Hindlimb muscle (tissue), 1 donor: ENCODE measurements at regions not wholly inside any gene's neighbourhood (a gene's known extent, or its start where the extent isn't known, plus 50 kb on each side); places are given as distances from the start of the nearest gene placed in this dataset.

ENCODE experiments used
- DNase-seq: peaks from one replicate; pipeline ENCODE4 v3.0.0-alpha.2; 2013

DNA sequence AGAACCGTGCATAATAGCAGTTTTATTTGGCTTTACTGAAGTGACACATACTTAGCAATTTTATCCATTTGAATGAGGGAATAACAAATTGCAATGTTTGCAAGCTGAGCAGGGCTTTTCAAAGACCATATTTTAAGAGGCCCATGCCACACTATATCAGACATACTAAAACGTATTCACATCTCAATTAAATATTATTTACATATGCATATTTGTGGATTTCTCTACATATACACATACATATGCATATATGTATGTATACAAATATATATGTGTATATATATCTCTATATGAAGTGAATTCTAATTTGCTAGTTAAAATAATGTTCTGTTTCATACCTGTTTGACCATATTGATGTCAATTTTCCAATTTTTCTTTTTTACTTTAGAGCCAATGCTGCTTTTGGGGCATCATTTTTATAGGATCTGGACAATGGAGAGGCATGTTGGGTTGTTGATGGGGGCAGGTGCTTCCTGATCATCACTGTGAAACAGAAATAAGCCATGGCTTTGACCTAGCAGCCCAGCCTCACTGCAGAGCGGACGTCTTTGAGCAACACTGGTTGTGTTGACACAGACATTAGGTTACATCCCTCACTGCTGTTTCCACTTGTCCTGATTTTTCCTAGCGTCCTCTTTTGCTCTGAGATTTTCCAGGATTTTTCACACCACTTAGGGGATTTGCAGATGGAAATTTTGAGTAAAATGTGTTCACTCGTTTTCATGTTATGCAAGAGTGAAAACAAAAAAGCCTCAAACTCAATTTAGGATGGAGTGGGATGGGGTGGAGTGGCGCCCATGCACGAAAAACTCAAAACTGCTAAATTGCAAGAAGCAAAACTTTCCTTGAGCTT lies 56.9 kb downstream of the RDH14 start:
- no peak for DNase-seq

- DNase-seq = no peak
Measured at GRCh38 chr2:18502142-18502541, 58.3 kb downstream of the RDH14 start.

- no peak for DNase-seq
Measured at GRCh38 chr2:18501729-18502128, 58.7 kb downstream of the RDH14 start.

GRCh38 chr2:18501156-18501555 lies 59.3 kb downstream of the RDH14 start:
- DNase-seq = no peak

GRCh38 chr2:18500333-18500732 lies 60.1 kb downstream of the RDH14 start:
- no peak for DNase-seq

DNA sequence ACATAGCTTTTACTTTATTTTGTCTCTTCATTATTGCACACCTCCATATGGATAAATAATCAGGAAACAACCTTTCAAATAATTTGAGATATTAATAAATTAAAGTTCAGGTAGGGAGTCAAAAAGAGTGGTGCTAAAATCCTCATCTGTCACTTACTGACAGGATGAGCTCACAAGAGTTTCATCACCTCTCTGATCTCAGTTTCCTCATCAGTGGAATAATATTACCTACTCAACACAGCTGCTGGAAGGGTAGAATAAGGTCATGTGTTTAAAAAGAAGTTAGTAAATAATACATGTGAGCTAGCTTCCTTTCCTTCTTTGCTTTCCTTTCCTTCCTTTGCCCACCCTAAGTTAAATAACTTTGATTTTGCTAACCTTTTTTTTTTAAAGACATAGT lies 61.9 kb downstream of the RDH14 start:
- no peak for DNase-seq

- no peak for DNase-seq
Measured at GRCh38 chr2:18496516-18496915, 63.9 kb downstream of the RDH14 start.

- no peak for DNase-seq
Measured at GRCh38 chr2:18495058-18495457, 65.4 kb downstream of the RDH14 start.

GRCh38 chr2:18492721-18493120 lies 67.7 kb downstream of the RDH14 start:
- DNase-seq = no peak

GRCh38 chr2:18491577-18491976 lies 68.9 kb downstream of the RDH14 start:
- DNase-seq = no peak

DNA sequence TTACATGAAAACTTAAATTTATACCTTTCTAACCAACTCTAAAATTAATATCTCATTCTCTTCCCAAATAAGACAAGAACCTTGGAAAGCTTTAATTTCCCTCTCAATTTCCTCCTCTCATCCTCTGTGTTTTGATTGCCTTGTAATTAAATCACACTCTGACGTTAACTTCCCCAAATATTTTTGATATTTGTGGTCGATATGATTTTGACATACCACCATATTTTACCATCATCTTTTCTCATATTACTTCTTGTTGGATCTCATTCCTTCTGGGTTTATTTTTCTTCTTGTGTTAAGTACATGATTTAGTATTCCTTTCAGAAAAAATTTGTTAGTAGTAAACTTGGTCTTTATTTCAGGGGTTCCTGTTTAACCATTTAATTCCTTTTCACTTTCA lies 69.6 kb downstream of the RDH14 start:
- DNase-seq = no peak

- no peak for DNase-seq
Measured at GRCh38 chr2:18487106-18487913, 73.1 kb downstream of the RDH14 start.

GRCh38 chr2:18484625-18485024 lies 75.8 kb downstream of the RDH14 start:
- DNase-seq = no peak

- no peak for DNase-seq
Measured at GRCh38 chr2:18483896-18484295, 76.6 kb downstream of the RDH14 start.

DNA sequence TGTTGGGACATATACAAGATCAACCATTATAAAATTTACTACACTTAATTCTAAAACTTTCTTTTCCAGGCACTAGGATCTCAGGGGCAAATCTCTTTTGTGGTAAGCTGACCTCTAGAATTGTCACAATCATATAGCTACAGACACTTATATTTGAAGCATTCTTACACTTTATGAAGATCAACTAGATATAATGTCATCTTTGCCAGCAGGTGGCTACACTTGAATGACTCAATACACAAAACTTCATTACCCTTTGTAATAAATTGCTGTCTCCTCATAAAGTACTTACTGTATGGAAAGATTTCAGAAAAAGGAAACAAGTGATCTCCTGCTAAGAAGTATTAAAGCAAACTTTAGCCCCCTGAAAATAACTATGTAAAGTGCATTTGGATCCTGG lies 77.8 kb downstream of the RDH14 start:
- DNase-seq = no peak

- no peak for DNase-seq
Measured at GRCh38 chr2:18479947-18480369, 80.5 kb downstream of the RDH14 start.

DNA sequence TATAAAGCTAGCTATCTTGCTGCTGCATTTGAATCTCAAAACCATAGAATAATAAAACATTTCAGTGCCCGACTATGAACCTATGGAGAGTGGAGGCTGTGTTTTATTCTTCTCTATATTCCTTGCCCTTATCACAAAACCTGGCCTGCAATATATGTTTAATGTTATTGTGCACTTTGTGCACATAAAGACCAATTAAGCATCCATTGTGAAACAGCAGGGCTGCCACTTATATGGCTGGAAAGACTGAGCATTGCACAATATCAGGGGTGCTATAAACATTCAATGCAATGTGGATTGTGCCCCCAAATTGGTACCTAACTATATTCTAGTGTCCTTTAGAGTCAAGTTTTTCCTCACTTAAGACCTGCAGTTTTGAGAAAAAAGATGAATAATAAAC lies 83.2 kb downstream of the RDH14 start:
- DNase-seq = no peak

DNA sequence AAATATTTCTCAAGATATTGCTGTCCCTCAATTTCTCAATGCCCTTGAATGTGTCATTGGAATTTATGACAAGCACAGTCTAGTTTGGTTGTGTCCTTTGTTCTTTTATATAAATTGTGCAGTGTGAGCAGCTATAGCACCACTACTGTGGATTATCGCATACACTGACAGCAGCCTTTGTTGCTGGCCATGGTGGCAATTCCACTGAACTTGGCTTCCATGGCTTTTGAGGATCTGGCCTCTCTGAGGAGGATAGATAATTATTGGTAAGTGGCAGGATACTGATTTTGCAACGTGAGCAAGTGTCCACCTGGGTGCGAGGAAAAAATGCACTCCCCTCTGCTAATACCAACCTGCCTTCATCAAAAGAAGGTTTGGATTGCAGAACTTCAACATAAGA lies 84.0 kb downstream of the RDH14 start:
- DNase-seq = no peak

GRCh38 chr2:18475884-18476283 lies 84.6 kb downstream of the RDH14 start:
- no peak for DNase-seq

DNA sequence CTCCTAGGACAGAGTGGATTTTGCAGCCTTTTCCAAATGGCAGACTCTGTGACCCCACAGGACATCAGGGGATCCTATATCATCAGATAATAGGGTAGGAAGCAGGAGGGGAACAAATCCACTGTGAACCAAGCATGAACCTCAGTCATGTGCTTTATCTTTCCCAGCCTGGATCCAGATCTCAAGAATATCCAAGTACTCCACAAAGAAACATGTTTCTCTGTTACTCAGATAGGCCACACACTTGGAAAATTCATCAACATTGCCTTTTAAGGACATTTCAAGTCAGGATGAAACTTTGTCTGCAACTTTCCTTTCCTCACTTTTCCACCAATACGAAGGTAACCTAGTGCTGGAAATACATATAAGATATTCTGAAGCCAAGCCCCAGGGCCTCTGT lies 85.8 kb downstream of the RDH14 start:
- DNase-seq = no peak

DNA sequence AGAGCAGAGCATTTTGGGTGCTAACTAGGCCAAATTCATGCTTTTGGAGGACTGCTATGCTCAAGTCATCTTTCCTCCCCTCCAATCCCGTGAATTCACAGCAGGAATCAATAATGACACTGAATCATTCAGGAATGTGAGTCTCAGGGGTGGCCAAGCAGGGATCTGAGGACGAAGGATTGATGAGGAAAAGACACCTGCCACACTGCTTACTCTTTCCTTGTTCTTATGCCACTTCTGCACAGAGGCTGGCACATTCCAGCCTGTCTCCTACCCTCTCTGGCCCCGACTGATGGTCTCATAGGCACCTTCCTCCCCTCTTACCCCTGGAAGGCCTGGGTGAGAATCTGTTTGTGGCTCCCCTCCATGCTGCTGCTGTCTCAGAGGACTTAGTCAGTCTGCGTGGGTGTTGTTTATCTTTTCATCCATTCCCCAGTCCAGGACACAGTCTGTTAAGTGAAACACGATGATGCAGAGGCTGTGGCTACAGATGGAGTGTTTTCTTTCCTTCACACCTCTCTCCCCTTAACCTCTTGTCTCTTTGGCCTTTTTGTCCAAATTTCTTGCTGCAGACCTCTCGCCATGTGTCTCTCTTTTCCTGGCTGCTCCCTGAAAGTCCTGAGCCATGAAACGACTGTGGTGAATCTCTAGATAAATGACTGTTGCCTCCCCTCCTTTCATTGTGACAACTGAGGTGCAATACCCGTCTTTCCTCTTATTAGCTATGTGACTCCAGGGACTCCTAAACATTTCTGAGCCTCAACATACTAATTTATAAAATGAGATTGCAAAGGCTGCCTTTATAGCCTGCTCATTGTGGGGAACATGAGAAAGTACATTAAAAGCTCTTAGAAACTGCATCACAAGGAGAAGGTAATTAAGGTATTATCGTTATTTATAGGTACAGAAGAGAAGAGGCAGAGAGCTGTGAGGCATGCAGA lies 86.9 kb downstream of the RDH14 start:
- DNase-seq = no peak

- DNase-seq = no peak
Measured at GRCh38 chr2:18467749-18468360, 92.6 kb downstream of the RDH14 start.
